IMR-90 (cell line): ENCODE measurements at regions not wholly inside any gene's neighbourhood (a gene's known extent, or its start where the extent isn't known, plus 50 kb on each side); places are given as distances from the start of the nearest gene placed in this dataset.
A peak's percentile ranks its signal among the peaks of the same experiment; 100 is the strongest.

Source experiments
- ATAC-seq: fragments of 200-7000 bp; cut with Tn5 transposase; 2 replicates; pipeline ENCODE4 v1.9.1; 2020; ENCODE audit warnings: low read depth, mild to moderate bottlenecking, moderate library complexity
- BruUV-seq: library from RNA; stranded (reverse); fragments of 400-500 nt; replicated peaks from 2 replicates; lab custom pipeline; 2021; lab: Mats Ljungman, UMichigan
- CTCF ChIA-PET: fragments of 300-600 bp; formaldehyde crosslinking; extraction: SDS; loops from one replicate; lab custom pipeline; 2021; ENCODE audit warnings: antibody characterized with exemption; lab: Yijun Ruan, JAX
- POLR2A ChIA-PET: fragments of 300-600 bp; sonication (Branson Sonifier 250); formaldehyde crosslinking; loops from one replicate; lab custom pipeline; 2022; ENCODE audit warnings: antibody characterized with exemption; ENCODE audit not compliant: unreplicated experiment; lab: Charles Lee
- DNase-seq: peaks from one replicate; pipeline ENCODE4 v3.0.0; 2013
- H2AFZ ChIP-seq: replicated peaks from 2 replicates; pipeline ENCODE3; 2013; ENCODE audit warnings: low read length, mild to moderate bottlenecking; ENCODE audit not compliant: poor library complexity
- H2AK5ac ChIP-seq: 2 replicates; pipeline ENCODE4 v1.6.1; 2013; ENCODE audit warnings: low read depth, low read length, inconsistent platforms
- H2AK9ac ChIP-seq: replicated peaks from 2 replicates; pipeline ENCODE3; 2013; ENCODE audit warnings: mild to moderate bottlenecking, low read depth, low read length, moderate library complexity; ENCODE audit not compliant: poor library complexity
- H2BK120ac ChIP-seq: 2 replicates; pipeline ENCODE4 v1.6.1; 2013; ENCODE audit warnings: low read depth, low read length, inconsistent platforms
- H2BK15ac ChIP-seq: 3 replicates; pipeline ENCODE4 v1.6.1; 2013; ENCODE audit warnings: low read depth, low read length, inconsistent platforms
- H2BK20ac ChIP-seq: 2 replicates; pipeline ENCODE4 v1.6.1; 2013; ENCODE audit warnings: low read depth, mild to moderate bottlenecking, inconsistent platforms, low read length, moderate library complexity
- H2BK5ac ChIP-seq: 2 replicates; pipeline ENCODE4 v1.6.1; 2013; ENCODE audit warnings: mild to moderate bottlenecking, low read depth, low read length, inconsistent platforms; ENCODE audit not compliant: poor library complexity, severe bottlenecking
- H3K14ac ChIP-seq: replicated peaks from 2 replicates; pipeline ENCODE4 v1.6.1; 2013; ENCODE audit warnings: low read depth, low read length, inconsistent platforms
- H3K18ac ChIP-seq: 2 replicates; pipeline ENCODE4 v1.6.1; 2013; ENCODE audit warnings: low read depth, low read length, control low read depth
- H3K23ac ChIP-seq: 2 replicates; pipeline ENCODE4 v1.6.1; 2013; ENCODE audit warnings: low read depth, low read length, inconsistent platforms
- H3K27ac ChIP-seq: 2 replicates; pipeline ENCODE4 v1.5.1; 2013; ENCODE audit warnings: mild to moderate bottlenecking, control low read depth, low read length; ENCODE audit not compliant: insufficient read depth
- H3K27me3 ChIP-seq: 2 replicates; pipeline ENCODE4 v1.6.1; 2013; ENCODE audit warnings: low read length; ENCODE audit not compliant: control insufficient read depth, insufficient read depth
- H3K36me3 ChIP-seq: 2 replicates; pipeline ENCODE4 v1.6.1; 2013; ENCODE audit warnings: low read length, mixed read lengths; ENCODE audit not compliant: control insufficient read depth, insufficient read depth
- H3K4ac ChIP-seq: 2 replicates; pipeline ENCODE4 v1.6.1; 2013; ENCODE audit warnings: low read depth, low read length, inconsistent platforms
- H3K4me1 ChIP-seq: 2 replicates; pipeline ENCODE4 v1.6.1; 2013; ENCODE audit warnings: low read length, mixed read lengths; ENCODE audit not compliant: control insufficient read depth, insufficient read depth
- H3K4me2 ChIP-seq: 2 replicates; pipeline ENCODE4 v1.6.1; 2013; ENCODE audit warnings: low read depth, mild to moderate bottlenecking, control low read depth, low read length, moderate library complexity
- H3K4me3 ChIP-seq: 2 replicates; pipeline ENCODE4 v1.5.1; 2013; ENCODE audit warnings: low read depth, mild to moderate bottlenecking, control low read depth, low read length, moderate library complexity; ENCODE audit not compliant: insufficient read depth
- H3K56ac ChIP-seq: 2 replicates; pipeline ENCODE4 v1.6.1; 2013; ENCODE audit warnings: low read length, inconsistent platforms; ENCODE audit not compliant: insufficient read depth; ENCODE audit errors: extremely low read depth
- H3K79me1 ChIP-seq, 2 experiments: 2 replicates each; pipeline ENCODE4 v1.6.1; 2013; ENCODE audit warnings: low read length in 2 of 2, inconsistent platforms in 1 of 2, low read depth in 1 of 2
- H3K9ac ChIP-seq: 2 replicates; pipeline ENCODE4 v1.6.1; 2013; ENCODE audit warnings: low read depth, low read length, control low read depth
- H3K9me1 ChIP-seq: 2 replicates; pipeline ENCODE4 v1.6.1; 2013; ENCODE audit warnings: low read length, inconsistent platforms; ENCODE audit not compliant: insufficient read depth
- H3K9me3 ChIP-seq: 2 replicates; pipeline ENCODE4 v1.6.1; 2013; ENCODE audit warnings: low read length; ENCODE audit not compliant: control insufficient read depth, insufficient read depth
- H4K20me1 ChIP-seq: 2 replicates; pipeline ENCODE4 v1.6.1; 2013; ENCODE audit warnings: low read length, inconsistent platforms; ENCODE audit not compliant: insufficient read depth
- H4K5ac ChIP-seq: 2 replicates; pipeline ENCODE4 v1.6.1; 2013; ENCODE audit warnings: mild to moderate bottlenecking, low read depth, low read length, control low read depth
- H4K8ac ChIP-seq, 2 experiments: 2 replicates each; pipeline ENCODE4 v1.6.1; 2013; ENCODE audit warnings: low read depth in 2 of 2, low read length in 2 of 2, control low read depth in 1 of 2, inconsistent platforms in 1 of 2
- H4K91ac ChIP-seq: 2 replicates; pipeline ENCODE4 v1.6.1; 2013; ENCODE audit warnings: low read depth, low read length, inconsistent platforms; ENCODE audit not compliant: insufficient read depth
- BHLHE40 ChIP-seq: fragments of 150-350 bp; IDR thresholded peaks from 2 replicates; pipeline ENCODE4 v1.6.1; 2016; ENCODE audit warnings: mild to moderate bottlenecking, low read depth, low read length
- CEBPB ChIP-seq: IDR thresholded peaks from 2 replicates; pipeline ENCODE4 v1.6.1; 2012; ENCODE audit warnings: low read depth, low read length, improper control_type of control experiment
- CHD1 ChIP-seq: IDR thresholded peaks from 2 replicates; pipeline ENCODE4 v1.6.1; 2012; ENCODE audit warnings: low read depth, low read length, improper control_type of control experiment
- CTCF ChIP-seq: conservative IDR thresholded peaks from 2 replicates; pipeline ENCODE4 v1.5.1; 2012; ENCODE audit warnings: mild to moderate bottlenecking, low read depth, low read length, improper control_type of control experiment
- ELK1 ChIP-seq: fragments of 150-350 bp; IDR thresholded peaks from 2 replicates; pipeline ENCODE4 v1.6.1; 2016; ENCODE audit warnings: low read depth, mild to moderate bottlenecking, low read length, moderate library complexity, borderline replicate concordance
- FOS ChIP-seq: fragments of 150-350 bp; IDR thresholded peaks from 2 replicates; pipeline ENCODE4 v1.6.1; 2016; ENCODE audit warnings: low read depth, low read length
- MAFK ChIP-seq: IDR thresholded peaks from 2 replicates; pipeline ENCODE4 v1.6.1; 2012; ENCODE audit warnings: low read depth, low read length, improper control_type of control experiment
- MAZ ChIP-seq: IDR thresholded peaks from 2 replicates; pipeline ENCODE4 v1.6.1; 2012; ENCODE audit warnings: low read depth, mild to moderate bottlenecking, low read length, improper control_type of control experiment, moderate library complexity, borderline replicate concordance
- MXI1 ChIP-seq: IDR thresholded peaks from 2 replicates; pipeline ENCODE4 v1.6.1; 2012; ENCODE audit warnings: low read depth, mild to moderate bottlenecking, low read length, moderate library complexity, borderline replicate concordance
- NFE2L2 ChIP-seq: fragments of 150-350 bp; IDR thresholded peaks from 2 replicates; pipeline ENCODE4 v1.6.1; 2016; ENCODE audit warnings: low read depth, mild to moderate bottlenecking, low read length
- POLR2A ChIP-seq: IDR thresholded peaks from 2 replicates; pipeline ENCODE4 v1.6.1; 2012; ENCODE audit warnings: mild to moderate bottlenecking, low read depth, low read length
- RAD21 ChIP-seq: IDR thresholded peaks from 2 replicates; pipeline ENCODE4 v1.6.1; 2012; ENCODE audit warnings: low read length, improper control_type of control experiment
- RCOR1 ChIP-seq: IDR thresholded peaks from 2 replicates; pipeline ENCODE4 v1.6.1; 2012; ENCODE audit warnings: mild to moderate bottlenecking, low read length, improper control_type of control experiment; ENCODE audit not compliant: insufficient replicate concordance
- RFX5 ChIP-seq: IDR thresholded peaks from 2 replicates; pipeline ENCODE4 v1.8.0; 2012; ENCODE audit warnings: low read depth, mild to moderate bottlenecking, low read length, moderate library complexity
- SMC3 ChIP-seq: fragments of 150-350 bp; IDR thresholded peaks from 2 replicates; pipeline ENCODE4 v1.6.1; 2016; ENCODE audit warnings: low read depth, mild to moderate bottlenecking, antibody characterized with exemption, low read length, moderate library complexity
- USF2 ChIP-seq: fragments of 150-350 bp; IDR thresholded peaks from 2 replicates; pipeline ENCODE4 v1.6.1; 2017; ENCODE audit warnings: mild to moderate bottlenecking, antibody characterized with exemption, low read length, low read depth
- WGBS, 2 experiments: methylation state at CpG; one replicate each; pipeline versions ENCODE4 v1.1.5 to v1.1.7; 2013; ENCODE audit warnings: missing lambda C conversion rate in 2 of 2; ENCODE audit not compliant: insufficient read length in 1 of 2; ENCODE audit errors: extremely low coverage in 2 of 2; 5-methylcytosine and 5-hydroxymethylcytosine counted together
- dilution Hi-C: fragments of 300-500 bp; cut with HindIII; formaldehyde crosslinking; loops from one replicate; pipeline ENCODE4 v1.14.3; 2018; ENCODE audit warnings: low sequenced_read_pairs; ENCODE audit not compliant: unreplicated experiment
- in situ Hi-C: fragments of 300-500 bp; cut with MboI; formaldehyde crosslinking; loops from 3 replicates; pipeline ENCODE4 v1.14.3; 2019; ENCODE audit warnings: low sequenced_read_pairs, inconsistent platforms, mixed read lengths
- intact Hi-C: fragments of 100-400 bp; cut with micrococcal nuclease; formaldehyde crosslinking; loops from 2 replicates; pipeline ENCODE4 v1.10.0; 2022

GRCh38 chr6:71499667-71500066, 211.1 kb downstream of the OGFRL1 start:
- no CpG with 5 or more reads among the region's 2 CpGs for WGBS, 2 experiments
- no peak overlapping the region for H2AFZ ChIP-seq
- no peak for ATAC-seq

More at GRCh38 chr6:71499667-71500066, 211.1 kb downstream of the OGFRL1 start:
- Histone ChIP-seq H3K9me1 (no peaks in the 10 kb centered on the region; the same call in 1 of the 2 replicates), H2BK15ac (no peak overlapping the region), H4K5ac (no peak overlapping the region), H3K27me3 (no peaks in the 10 kb centered on the region), H3K9ac (no peak overlapping the region), H2BK5ac (no peak overlapping the region), H3K4me2 (no peak overlapping the region), H3K56ac (no peak overlapping the region), H3K79me1 (no peaks in the 10 kb centered on the region), H3K36me3 (no peaks in the 10 kb centered on the region), H2BK120ac (no peak overlapping the region; the same call in 1 of the 2 replicates), H3K4me3 (no peak overlapping the region), H4K8ac (peak overlapping the region in 1 of 2 experiments; percentile 65; a peak in 1 of 4 replicates), H3K27ac (no peak overlapping the region), H3K4me1 (peaks cover 3% of the 10 kb centered on the region; the same call in 1 of the 2 replicates), H3K9me3 (no peaks in the 10 kb centered on the region), H3K18ac (peak overlapping the region; percentile 71; the same call in 1 of the 2 replicates), H3K14ac (no peak overlapping the region), H2AK9ac (no peak overlapping the region), H2BK20ac (no peak overlapping the region), H2AK5ac (no peak overlapping the region), H4K20me1 (no peaks in the 10 kb centered on the region), H3K23ac (no peak overlapping the region), H4K91ac (no peak overlapping the region), H3K4ac (0 out of 2 replicates have a peak overlapping the region, but pooled peaks have one; percentile 24)
- dilution Hi-C loops = no loop called here
- BruUV-seq = no TSS peak
- in situ Hi-C loops = loop anchor here (10.0 kb wide), 2 partner anchors 85 to 305 kb away; no protein-coding TSS in a partner anchor
- ChIA-PET POLR2A (no interaction called here), CTCF (no interaction called here)
- DNase-seq = no peak
- intact Hi-C loops = no loop called here
- TF ChIP-seq RAD21 (no peak), MAFK (no peak), FOS (no peak), RFX5 (no peak), MXI1 (no peak), CEBPB (no peak), CHD1 (no peak), MAZ (no peak), BHLHE40 (no peak), CTCF (no peak), SMC3 (no peak), RCOR1 (no peak), ELK1 (no peak), POLR2A (no peak), NFE2L2 (no peak), USF2 (no peak)
